ENCODE measurements at regions not wholly inside any gene's neighbourhood (a gene's known extent, or its start where the extent isn't known, plus 50 kb on each side); places are given as distances from the start of the nearest gene placed in this dataset.

DNA sequence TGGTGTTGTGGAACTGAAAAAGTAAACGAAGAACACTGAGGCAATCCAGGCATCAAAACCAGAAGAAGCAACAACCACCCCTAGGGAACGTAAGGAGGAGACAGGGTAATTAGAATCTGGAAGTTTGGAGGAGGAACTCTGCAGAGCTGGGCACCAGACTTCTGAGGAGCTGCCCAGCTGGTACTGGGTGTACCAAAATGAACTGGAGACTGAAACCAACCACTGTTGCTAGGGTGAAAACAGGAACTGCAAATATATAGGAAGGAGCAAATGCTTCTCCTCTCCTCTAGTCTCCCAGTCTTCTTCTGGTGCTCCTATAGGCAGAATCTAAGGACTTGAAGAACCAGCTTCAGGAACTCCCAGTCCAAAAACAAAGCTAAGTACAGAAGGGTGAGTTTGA is 189.8 kb downstream of the ELAVL2 start:
- DNase-seq (ENCODE audit: low read depth) (no peak), FAIRE-seq (no peak)
- Histone ChIP-seq H3K36me3 (ENCODE audit: control insufficient read depth, insufficient read depth, low read length) (no peaks in the 10 kb centered on the region), H3K27me3 (ENCODE audit: control insufficient read depth, insufficient read depth, low read length) (no peaks in the 10 kb centered on the region), H3K4me3 (ENCODE audit: low read depth, low read length) (no peak overlapping the region)
- TF ChIP-seq, protein P1, sequence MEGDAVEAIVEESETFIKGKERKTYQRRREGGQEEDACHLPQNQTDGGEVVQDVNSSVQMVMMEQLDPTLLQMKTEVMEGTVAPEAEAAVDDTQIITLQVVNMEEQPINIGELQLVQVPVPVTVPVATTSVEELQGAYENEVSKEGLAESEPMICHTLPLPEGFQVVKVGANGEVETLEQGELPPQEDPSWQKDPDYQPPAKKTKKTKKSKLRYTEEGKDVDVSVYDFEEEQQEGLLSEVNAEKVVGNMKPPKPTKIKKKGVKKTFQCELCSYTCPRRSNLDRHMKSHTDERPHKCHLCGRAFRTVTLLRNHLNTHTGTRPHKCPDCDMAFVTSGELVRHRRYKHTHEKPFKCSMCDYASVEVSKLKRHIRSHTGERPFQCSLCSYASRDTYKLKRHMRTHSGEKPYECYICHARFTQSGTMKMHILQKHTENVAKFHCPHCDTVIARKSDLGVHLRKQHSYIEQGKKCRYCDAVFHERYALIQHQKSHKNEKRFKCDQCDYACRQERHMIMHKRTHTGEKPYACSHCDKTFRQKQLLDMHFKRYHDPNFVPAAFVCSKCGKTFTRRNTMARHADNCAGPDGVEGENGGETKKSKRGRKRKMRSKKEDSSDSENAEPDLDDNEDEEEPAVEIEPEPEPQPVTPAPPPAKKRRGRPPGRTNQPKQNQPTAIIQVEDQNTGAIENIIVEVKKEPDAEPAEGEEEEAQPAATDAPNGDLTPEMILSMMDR (IDR thresholded peaks at IDR 0.05; ENCODE audit: insufficient read depth, low read length, severe bottlenecking): no peak

DNA sequence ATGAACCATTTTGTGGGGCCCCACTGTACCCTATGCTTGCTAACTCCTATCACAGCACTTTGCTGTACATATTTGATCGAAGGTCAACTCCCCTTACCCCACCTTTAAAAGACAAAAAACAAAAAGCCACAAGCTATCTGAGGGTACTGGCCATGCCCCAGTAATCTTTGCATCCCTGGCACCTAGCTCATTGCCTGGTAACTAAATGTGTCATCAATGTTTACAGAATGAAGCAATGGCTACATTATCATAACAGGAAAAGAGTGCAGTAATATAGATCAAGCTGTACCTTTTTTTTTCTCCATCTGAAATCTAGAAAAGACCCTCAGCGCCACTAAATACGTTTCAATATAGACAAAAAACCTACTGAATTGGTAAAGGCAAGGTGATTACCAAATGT is 188.0 kb downstream of the ELAVL2 start:
- H3K36me3 ChIP-seq (ENCODE audit: control insufficient read depth, insufficient read depth, low read length): no peaks in the 10 kb centered on the region
- DNase-seq (ENCODE audit: low read depth) (peak; percentile 77), FAIRE-seq (no peak)
- no peak overlapping the region for H3K4me3 ChIP-seq (ENCODE audit: low read depth, low read length)
- H3K27me3 ChIP-seq (ENCODE audit: control insufficient read depth, insufficient read depth, low read length): no peaks in the 10 kb centered on the region
- TF ChIP-seq, protein P1 (IDR thresholded peaks at IDR 0.05; ENCODE audit: insufficient read depth, low read length, severe bottlenecking): no peak

DNA sequence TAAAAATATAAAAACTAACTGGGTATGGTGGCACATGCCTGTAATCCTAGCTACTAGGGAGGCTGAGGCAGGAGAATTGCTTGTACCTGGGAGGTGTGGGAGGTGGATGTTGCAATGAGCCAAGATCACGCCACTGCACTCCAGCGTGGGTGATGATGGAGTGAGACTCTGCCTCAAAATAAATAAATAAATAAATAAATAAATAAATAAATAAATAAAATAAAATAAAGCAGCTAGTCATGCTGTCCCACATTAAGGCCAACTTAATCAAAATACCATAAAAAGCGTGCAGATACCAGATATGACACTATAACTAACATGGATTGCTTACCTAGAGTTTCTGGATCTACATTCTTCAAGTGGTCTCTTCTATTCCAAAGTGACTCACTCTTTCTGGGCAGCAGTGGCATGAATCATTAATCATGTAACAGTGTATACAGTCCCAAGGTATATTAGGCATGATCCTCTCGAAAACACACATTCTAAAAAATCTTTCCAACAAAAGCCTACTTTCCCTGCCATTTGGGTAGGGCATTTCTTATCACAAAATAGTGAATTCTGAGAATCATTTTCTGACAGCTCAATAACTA is 187.1 kb downstream of the ELAVL2 start:
- no peak overlapping the region for H3K4me3 ChIP-seq (ENCODE audit: low read depth, low read length)
- peak; percentile 88 for DNase-seq (ENCODE audit: low read depth)
- H3K36me3 ChIP-seq (ENCODE audit: control insufficient read depth, insufficient read depth, low read length): no peaks in the 10 kb centered on the region
- no peak for FAIRE-seq
- TF ChIP-seq, protein P1 (IDR thresholded peaks at IDR 0.05; ENCODE audit: insufficient read depth, low read length, severe bottlenecking): no peak
- no peaks in the 10 kb centered on the region for H3K27me3 ChIP-seq (ENCODE audit: control insufficient read depth, insufficient read depth, low read length)
